ENCODE measurements at regions not wholly inside any gene's neighbourhood (a gene's known extent, or its start where the extent isn't known, plus 50 kb on each side); places are given as distances from the start of the nearest gene placed in this dataset.

DNA sequence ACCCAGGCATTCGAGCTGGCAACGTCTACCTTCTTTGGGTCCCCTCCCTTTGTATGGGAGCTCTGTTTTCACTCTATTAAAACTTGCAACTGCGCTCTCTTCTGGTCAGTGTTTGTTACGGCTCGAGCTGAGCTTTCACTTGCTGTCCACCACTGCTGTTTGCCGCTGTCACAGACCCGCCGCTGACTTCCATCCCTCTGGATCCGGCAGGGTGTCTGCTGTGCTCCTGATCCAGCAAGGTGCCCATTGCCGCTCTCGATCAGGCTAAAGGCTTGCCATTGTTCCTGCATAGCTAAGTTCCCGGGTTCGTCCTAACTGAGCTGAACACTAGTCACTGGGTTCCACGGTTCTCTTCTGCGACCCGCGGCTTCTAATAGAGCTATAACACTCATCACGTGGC is 183.5 kb upstream of the GALNTL6 start:
- no peak for DNase-seq (ENCODE audit: low spot score)

GRCh38 chr4:171629182-171629581 is 184.0 kb upstream of the GALNTL6 start:
- DNase-seq (ENCODE audit: low spot score): no peak

DNA sequence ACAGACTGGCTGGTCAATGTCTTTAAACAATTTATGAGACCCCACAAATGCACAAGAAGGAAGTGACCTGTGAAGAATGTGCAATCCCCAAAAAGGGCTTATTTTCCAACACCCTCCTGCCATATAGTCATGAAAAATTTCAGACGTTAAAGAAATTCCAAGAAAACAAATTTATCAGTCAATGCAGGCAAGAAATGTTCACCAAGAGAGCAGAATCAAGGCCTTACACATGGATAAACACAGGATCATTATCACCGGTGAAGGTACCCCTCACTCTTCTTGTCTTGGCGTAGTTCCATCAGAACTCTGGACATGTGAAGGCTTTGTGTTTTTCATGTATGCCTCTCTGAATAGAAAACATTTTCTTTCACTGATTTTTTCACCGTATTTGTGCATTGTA is 186.7 kb upstream of the GALNTL6 start:
- DNase-seq (ENCODE audit: low spot score): no peak

DNA sequence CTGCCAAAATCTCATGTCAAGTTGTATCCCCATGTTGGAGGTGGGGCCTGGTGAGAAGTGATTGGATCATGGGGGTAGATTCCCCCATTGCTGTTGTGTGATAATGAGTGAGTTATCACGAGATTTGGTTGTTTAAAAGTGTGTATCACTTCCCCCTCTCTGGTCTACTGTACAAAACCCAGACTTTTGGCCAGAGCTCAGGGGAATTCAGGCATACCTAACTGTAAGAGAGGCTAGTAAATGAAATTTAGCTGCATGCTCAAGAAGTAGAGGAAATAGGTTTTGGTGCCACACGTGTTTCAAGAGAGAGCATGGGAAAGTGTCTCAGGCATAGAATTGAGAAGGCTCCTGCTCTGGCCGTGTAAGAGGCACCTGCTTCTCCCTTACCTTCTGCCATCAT is 190.5 kb upstream of the GALNTL6 start:
- DNase-seq (ENCODE audit: low spot score): no peak

DNA sequence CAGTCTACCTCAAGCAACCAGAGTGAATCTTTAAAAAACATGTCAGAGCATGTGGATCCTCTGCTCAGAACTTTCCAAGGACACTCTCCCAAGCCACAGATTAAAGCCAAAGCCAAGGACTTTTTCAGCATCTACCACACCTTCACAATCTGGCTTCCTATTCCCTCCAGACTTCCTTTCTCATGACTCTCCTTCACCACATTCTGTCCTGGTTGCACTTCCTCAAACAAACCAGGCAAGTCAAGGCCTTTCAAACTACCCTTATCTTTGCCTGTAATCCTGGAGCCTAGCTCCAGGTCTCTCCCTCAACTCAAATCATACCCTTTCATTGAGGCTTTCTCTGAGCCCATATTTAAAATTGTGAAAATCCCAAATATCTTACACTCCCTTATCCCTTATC is 191.6 kb upstream of the GALNTL6 start:
- no peak for DNase-seq (ENCODE audit: low spot score)

- DNase-seq (ENCODE audit: low spot score): no peak
These were observed 200.3 kb upstream of the GALNTL6 start for GRCh38 chr4:171612907-171613306.

- DNase-seq (ENCODE audit: low spot score): no peak
These were observed 210.4 kb upstream of the GALNTL6 start for GRCh38 chr4:171602638-171603355.

DNA sequence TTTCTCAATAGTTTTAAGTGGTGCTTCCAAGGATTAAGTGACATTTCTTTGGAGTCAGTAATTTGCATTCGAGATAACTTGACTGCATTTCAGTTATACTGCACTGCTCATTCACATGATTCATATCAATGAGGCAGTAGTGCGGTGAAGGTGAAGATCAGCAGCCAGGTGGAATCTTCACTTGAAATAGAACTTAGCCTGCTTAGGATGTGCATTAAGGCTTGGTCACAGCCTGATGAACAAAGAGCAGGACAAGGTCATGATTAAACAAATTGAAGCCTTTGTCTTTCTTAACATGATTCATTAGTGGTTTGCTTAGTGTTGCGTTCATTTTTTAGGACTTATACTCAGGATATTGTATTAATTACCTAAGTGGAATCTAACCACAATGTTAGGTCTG is 212.1 kb upstream of the GALNTL6 start:
- DNase-seq (ENCODE audit: low spot score): no peak

DNA sequence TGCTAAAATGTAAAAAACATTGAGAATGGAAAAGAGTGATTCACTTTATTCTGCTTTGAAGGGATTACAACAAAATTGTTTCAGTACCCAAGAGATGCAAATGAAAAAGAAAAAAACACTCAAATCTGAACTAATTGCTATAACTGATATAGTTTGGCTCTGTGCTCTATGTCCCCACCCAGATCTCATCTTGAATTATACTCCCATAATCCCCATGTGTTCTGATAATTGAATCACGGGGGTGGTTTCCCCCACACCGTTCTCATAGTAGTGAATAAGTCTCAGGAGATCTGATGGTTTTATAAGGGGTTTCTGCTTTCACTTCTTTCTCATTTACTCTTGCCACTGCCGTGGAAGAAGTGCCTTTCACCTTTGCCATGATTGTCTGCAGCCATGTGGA is 213.6 kb upstream of the GALNTL6 start:
- DNase-seq (ENCODE audit: low spot score): no peak

DNA sequence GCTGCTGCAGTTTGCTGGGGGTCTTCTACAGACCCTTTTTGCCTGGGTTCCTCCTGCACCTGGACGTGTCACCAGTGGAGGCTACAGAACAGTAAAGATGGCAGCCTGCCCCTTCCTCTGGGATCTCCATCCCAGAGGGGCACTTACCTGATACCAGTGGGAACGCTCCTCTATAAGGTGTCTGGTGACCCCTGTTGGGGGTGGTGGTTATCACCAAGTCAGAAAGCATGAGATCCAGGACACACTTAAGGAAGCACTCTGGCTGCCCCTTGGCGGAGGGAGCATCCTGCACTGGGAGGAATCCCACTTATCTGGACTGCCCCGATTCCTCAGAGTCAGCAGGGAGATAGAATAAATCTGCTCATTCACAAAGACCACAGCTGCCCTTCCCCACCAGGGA is 218.9 kb upstream of the GALNTL6 start:
- no peak for DNase-seq (ENCODE audit: low spot score)

DNA sequence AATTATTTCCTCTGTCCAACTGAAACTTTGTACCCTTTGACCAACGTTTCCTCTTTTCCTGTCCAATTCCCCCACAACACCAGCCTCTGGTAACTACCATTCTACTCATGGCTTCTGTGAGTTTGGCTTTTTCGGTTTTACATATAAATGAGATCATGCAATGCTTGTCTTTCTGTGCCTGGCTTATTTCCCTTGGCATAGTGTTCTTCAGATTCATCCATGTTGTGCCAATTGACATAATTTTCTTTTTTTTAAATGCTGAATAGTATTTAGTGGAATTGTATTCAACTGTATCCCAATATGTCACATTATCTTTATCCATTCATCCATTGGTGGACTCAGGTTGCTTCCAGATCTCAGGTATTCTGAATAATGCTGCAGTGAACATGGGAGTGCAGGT is 222.5 kb upstream of the GALNTL6 start:
- no peak for DNase-seq (ENCODE audit: low spot score)

DNA sequence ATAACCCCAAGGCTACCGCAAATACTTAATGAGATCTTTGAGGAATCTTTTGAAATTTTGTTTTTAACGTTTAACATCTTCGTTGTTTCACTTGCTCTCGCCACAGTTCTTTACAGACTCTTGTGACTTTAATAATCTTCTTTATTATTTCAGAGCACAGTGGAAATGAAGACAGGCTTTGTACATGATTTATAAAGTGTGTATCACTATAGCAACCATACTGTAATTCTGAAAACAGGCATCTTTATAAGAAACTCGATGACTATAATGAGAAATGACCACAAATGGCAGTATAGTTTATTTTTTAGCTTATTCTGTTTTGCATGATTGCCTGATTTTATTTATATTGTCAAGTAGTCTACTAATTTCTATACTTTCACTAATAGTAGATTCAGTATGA is 224.4 kb upstream of the GALNTL6 start:
- DNase-seq (ENCODE audit: low spot score): no peak

DNA sequence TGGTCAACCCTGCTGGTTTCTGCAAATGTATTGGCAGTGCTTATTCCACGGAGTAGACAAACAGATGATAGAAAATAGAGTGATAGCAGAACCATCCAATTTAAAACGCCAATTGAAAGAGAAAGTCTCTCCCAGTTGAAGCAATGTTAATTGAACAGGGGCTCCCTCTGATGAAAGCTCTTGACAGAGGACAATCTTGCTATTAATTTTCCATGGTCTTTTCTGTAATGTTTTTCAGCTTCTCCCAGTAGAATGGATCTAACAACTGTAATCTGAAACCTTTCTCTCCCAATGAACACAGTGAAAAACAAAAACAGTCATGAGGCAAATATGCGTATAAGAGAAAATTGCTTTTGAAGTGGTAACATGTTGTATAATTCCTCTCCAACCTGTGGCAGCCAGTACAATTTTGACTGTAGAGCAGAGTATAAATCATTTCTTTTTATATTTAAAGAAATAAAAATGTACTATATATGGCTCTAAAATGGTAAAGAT is 225.1 kb upstream of the GALNTL6 start:
- DNase-seq (ENCODE audit: low spot score): no peak

- DNase-seq (ENCODE audit: low spot score): no peak
These were observed 229.4 kb upstream of the GALNTL6 start for GRCh38 chr4:171583790-171584189.

- DNase-seq (ENCODE audit: low spot score): no peak
These were observed 230.1 kb upstream of the GALNTL6 start for GRCh38 chr4:171582961-171583581.

DNA sequence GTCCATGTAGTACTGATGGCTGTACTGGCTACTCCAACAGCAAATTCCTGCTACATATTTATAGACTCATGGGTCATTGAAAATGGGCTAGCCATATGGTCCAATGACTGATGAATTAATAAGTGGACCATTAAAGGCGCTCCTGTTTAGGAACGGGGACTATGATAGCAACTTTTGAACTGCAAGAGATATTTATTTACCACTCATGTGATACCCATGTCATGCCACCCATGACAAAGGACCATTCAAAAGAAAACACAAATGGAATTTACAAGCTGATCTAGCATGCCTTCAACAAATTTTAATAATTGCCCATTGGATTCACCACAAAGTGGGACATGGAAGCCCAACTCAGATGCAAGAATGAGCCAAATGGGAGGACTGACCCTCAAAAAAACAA is 240.0 kb upstream of the GALNTL6 start:
- DNase-seq (ENCODE audit: low spot score): no peak

GRCh38 chr4:171565130-171565788 is 247.9 kb upstream of the GALNTL6 start:
- no peak for DNase-seq (ENCODE audit: low spot score)

DNA sequence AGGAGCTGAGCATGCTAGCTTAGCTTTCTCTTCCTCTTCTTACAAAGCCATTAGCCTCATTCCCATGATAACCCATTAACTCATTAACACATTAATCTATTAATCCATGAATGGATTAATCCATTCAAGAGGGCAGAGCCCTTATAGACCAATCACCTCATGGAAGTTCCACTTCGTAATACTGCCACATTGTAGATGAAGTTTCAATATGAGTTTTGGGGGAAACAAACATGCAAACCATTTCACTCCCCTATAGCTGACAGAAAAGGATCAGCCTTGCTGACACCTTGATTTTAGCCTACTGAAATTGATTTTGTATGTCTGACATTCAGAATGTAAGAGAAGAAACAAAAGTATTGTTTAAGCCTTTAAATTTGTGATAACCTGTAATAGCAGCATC is 251.8 kb upstream of the GALNTL6 start:
- no peak for DNase-seq (ENCODE audit: low spot score)

GRCh38 chr4:171553961-171554360 is 259.2 kb upstream of the GALNTL6 start:
- no peak for DNase-seq (ENCODE audit: low spot score)

- no peak for DNase-seq (ENCODE audit: low spot score)
These were observed 270.6 kb upstream of the GALNTL6 start for GRCh38 chr4:171542640-171543039.

DNA sequence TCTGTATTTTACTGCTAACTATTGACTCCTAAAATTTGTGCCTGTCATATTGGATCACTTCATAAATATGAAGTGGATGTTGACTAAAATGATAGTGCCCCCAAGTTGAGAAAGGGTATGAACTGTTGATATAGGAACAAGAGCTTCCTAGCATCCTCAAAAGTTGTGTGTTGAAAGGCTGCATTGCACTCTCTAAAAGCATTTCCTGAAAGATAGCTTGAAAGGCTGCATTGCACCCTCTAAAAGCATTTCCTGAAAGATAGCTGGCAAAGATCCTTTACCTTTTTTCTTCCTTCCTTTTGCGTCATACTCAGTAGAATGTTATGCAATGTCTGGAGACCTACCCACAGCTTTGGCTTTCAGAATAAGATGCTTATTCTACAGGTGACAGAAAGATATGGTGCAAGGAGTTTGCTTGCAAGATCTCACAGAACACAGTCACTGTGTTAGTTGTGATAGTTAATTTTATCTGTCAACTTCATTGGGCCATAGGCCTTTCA is 274.6 kb upstream of the GALNTL6 start:
- DNase-seq (ENCODE audit: low spot score): no peak

- DNase-seq (ENCODE audit: low spot score): no peak
These were observed 278.8 kb upstream of the GALNTL6 start for GRCh38 chr4:171534391-171534790.

DNA sequence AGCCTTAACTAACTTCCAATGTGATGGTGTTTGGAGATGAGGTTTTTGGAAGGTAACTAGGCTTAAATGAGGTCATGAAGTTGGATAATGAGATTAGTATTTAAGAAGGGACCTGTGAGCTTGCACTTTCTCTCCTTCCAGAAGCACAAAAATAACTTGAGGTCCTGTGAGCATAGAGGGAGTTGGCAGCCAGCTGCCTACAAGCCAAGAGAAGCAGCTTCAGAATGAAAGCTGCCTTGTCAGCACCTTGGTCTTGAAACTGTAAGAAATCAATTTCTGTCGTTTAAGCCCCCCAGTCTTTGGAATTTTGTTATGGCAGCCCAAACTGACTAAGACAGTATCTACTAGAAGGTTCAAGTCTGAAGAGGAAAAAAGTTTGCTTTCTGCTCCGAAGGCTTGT is 280.2 kb upstream of the GALNTL6 start:
- no peak for DNase-seq (ENCODE audit: low spot score)

Measured in HuH-7 (cell line).